22Rv1 (cell line): ENCODE measurements at regions not wholly inside any gene's neighbourhood (a gene's known extent, or its start where the extent isn't known, plus 50 kb on each side); places are given as distances from the start of the nearest gene placed in this dataset.

ENCODE experiments used
- H3K27ac ChIP-seq: fragments of 450-650 bp; 2 replicates; pipeline ENCODE4 v1.5.1; 2017
- ZFX ChIP-seq: fragments of 450-650 bp; IDR thresholded peaks from 2 replicates; pipeline ENCODE4 v1.6.1; 2017; ENCODE audit warnings: antibody characterized with exemption, borderline replicate concordance
- TF ChIP-seq, protein P1 (sequence below): fragments of 450-650 bp; IDR thresholded peaks from 2 replicates; pipeline ENCODE4 v1.5.1; 2017; ENCODE audit warnings: mild to moderate bottlenecking

DNA sequence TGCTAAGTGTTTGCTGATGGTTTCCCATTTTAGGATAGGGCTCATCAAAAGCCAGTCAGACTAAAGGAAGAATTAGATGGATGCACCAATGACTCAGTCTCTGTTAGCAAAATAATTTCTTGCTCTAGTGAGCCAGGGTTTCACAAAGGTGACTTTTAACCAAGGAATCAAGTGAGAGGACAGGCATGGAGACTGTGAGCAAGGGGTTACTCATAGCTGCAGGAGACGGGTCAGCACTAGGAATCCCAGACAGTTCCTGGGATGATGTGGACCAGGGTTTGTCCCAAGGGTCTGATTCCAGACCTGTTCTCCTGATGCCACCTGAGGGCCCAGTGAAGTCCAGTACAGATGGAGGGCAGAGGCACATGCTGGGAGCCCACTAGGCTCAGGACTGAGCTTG, 138.1 kb downstream of the NOC3L start:
- no peak overlapping the region for H3K27ac ChIP-seq
- TF ChIP-seq ZFX: no peak
- TF ChIP-seq, protein P1, sequence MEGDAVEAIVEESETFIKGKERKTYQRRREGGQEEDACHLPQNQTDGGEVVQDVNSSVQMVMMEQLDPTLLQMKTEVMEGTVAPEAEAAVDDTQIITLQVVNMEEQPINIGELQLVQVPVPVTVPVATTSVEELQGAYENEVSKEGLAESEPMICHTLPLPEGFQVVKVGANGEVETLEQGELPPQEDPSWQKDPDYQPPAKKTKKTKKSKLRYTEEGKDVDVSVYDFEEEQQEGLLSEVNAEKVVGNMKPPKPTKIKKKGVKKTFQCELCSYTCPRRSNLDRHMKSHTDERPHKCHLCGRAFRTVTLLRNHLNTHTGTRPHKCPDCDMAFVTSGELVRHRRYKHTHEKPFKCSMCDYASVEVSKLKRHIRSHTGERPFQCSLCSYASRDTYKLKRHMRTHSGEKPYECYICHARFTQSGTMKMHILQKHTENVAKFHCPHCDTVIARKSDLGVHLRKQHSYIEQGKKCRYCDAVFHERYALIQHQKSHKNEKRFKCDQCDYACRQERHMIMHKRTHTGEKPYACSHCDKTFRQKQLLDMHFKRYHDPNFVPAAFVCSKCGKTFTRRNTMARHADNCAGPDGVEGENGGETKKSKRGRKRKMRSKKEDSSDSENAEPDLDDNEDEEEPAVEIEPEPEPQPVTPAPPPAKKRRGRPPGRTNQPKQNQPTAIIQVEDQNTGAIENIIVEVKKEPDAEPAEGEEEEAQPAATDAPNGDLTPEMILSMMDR: no peak

DNA sequence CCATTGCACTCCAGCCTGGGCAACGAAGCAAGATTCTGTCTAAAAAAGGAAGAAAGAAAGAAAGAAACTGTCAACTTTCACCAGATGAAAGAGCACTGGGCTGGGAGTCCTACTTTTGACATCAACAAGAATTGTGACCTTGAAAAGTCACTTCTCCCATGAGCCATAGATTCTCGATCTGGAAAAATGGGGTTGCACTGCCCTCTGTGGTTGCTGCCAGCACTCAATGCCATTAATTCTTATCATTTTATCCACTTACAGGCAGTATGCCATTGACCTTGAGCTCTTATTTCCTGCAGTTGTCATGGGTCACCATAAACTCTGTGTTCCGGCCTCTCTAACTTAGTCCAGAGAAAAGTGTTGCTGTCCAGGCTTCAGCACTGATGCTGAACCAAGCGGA, 137.2 kb downstream of the NOC3L start:
- no peak overlapping the region for H3K27ac ChIP-seq
- TF ChIP-seq ZFX: no peak
- TF ChIP-seq, protein P1: peak; percentile 10; the same call in 1 of the 2 replicates

DNA sequence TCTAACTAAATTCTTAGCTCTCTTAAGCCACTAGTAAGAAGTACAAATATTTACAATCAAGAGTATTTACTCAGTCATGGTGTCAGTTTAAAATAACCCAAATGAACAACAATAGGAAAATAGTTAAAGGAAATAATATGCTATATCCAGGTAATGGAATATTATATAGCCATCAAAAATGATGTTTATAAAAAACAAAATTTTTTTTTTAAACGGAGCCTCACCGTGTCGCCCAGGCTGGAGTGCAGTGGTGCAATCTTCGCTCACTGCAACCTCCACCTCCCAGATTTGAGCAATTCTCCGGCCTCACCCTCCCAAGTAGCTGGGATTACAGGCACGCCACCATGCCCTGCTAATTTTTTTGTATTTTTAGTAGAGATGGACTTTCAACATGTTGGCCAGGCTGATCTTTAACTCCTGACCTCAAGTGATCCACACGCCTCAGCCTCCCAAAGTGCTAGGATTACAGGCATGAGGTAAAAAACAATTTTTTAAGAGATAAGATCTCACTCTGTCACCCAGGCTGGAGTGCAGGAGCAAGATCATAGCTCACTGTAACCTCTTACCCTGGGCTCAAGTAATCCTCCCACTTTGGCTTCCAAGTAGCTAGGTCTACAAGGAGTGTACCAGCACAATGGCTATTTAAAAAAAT, 132.5 kb downstream of the NOC3L start:
- H3K27ac ChIP-seq: no peak overlapping the region
- TF ChIP-seq ZFX: no peak
- TF ChIP-seq, protein P1: no peak

DNA sequence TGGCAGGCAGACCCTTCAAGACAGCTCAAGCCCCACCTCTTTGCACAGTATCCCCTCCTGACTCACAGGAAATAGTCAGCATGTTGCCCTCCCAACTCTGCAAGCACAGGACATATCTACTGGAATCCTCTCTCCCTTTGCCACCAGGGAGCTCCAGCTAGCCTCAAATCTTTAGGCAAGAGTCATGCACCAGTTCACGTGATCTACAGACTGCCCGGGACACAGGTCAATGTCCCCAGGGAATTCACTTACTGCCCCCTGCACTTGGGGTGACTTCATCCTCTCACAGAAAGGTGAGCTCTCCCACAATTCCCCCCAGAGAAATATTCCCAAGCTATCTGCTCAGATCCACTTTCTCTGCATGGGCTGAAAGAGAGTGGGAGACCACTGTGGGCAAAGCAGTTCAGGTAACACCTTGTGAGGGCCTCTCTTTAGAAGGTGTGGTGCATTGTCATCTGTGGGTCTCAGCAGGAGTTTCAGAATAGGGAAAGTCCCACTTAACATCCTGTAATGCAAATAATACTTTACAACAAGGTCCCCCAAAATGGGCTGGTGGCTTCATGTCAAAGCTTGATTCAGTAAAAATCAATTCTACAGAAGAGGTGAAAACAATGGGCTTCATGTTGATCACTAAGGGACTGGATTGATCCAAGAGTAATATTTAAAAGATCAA, 129.9 kb downstream of the NOC3L start:
- TF ChIP-seq, protein P1: no peak
- H3K27ac ChIP-seq: no peak overlapping the region

DNA sequence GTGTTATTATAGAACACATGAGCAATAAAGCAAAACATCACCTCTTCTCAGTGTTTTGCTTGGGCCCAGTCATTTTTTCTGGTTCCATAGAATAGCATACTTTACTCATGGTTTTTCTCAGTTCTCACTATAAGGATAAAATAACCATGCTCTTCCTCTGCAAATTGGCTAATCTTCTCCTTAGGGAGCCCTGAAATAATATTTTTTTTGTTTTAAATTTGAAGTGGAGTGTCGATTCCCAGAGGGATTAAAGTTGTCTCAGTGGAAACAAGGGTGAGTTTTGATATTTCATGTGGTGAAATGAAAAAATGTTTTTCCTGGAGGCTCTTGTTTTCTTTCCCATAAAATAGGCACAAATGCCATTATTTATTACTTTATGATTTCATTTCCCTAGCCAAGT, 127.3 kb downstream of the NOC3L start:
- TF ChIP-seq ZFX: no peak
- TF ChIP-seq, protein P1: no peak
- H3K27ac ChIP-seq: no peak overlapping the region

DNA sequence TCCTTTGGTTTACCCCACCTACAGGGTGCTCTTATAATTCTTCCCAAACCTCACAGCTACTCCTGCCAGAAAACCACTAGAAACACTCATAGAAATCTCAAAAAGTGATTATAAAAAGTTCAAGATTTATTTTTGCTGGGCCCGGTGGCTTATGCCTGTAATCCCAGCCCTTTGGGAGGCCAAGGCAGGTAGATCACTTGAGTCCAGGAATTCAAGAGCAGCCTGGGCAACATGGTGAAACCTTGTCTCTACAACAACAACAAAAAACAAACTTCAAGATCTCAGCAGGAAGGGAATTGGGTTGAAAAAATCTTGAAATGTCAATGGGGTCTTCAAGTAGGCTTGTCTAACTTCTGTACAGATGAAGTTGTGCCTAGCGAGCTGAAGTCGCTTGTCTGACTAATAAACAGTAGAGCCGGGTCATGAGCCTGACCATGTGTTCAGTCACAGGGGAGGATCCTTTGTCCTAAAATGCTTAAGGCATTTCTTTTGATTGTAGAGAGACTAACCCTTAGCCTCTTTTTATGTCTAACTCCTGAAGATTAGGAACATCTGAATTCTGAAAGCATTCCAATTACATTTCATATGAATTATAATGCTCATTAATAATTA, 124.6 kb downstream of the NOC3L start:
- TF ChIP-seq ZFX: no peak
- TF ChIP-seq, protein P1: no peak
- no peak overlapping the region for H3K27ac ChIP-seq

DNA sequence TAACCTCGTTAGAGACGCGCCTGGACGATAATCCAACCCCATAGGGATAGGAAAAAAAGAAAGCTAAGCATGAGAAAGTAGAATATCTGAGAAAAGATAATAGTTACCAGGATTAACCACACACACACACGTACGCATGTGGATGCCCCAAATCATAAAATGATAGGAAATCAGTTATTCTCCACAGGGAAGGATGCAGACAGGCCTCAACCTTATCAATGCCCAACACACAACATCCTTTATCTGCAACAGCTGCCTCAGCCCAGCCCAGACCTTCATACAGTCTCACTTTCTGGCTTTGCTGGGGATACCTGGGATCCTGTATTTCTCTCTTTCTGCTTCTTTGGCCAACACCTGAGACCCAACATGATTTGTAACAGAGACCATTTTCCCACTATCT, 123.0 kb downstream of the NOC3L start:
- H3K27ac ChIP-seq: no peak overlapping the region
- TF ChIP-seq, protein P1: no peak
- no peak for TF ChIP-seq ZFX
